ENCODE measurements at regions not wholly inside any gene's neighbourhood (a gene's known extent, or its start where the extent isn't known, plus 50 kb on each side); places are given as distances from the start of the nearest gene placed in this dataset.

DNA sequence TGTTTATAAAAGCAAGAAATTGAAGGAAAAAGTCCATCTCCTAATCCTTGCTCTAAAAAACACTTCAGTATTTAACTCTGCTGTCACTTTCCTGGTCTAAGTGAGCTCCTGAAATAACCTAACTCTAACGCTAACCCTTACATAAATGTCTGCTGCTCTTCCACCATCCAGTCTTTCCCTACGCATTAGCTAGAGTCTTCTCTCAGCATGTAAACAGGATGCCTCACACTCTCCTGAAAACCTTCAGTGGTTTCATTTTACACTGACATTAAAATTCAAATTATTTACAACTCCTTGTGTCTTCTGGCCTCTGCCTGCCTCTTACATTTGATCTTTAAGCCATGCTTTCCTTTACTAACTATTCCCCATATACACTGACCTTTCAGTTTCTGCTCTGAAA lies 697.6 kb upstream of the CXADR start:
- DNase-seq (ENCODE audit: low read depth): no peak

DNA sequence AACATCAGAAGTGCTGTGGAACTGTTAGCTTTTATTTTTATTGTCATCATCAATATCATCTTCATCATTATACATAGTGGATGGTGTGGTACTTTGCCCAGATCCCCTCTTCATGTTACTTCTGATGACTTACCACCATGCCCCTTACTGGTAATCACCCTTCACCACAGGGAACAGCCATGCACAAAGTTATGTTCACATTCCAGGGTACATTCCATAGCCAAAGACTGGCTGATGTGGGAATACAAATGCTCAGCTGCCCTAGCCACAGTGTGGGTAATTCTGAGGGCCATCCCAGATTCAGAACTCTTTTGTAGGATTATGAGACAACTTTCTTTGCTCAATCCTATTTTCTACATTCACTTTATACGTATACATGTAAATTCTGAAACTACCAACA lies 691.3 kb upstream of the CXADR start:
- DNase-seq (ENCODE audit: low read depth): no peak

DNA sequence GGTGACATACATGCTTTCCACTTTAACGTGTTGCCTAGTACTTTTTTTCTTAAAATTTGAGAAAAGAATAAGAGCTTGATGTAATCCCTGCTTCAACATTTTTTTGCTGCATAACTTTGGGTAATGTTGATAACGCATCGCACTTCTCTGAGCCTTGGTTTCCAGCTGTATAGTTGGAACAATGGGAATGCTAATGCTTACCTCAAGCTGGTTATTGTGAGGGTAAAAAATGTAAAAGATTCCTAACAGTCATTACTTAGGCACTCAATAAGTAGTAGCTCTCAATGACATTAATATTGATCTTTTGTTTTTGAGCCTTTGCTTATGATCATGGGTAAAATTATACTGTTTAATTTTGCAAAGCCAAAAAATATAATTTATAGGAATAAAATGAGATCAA lies 683.3 kb upstream of the CXADR start:
- no peak for DNase-seq (ENCODE audit: low read depth)

DNA sequence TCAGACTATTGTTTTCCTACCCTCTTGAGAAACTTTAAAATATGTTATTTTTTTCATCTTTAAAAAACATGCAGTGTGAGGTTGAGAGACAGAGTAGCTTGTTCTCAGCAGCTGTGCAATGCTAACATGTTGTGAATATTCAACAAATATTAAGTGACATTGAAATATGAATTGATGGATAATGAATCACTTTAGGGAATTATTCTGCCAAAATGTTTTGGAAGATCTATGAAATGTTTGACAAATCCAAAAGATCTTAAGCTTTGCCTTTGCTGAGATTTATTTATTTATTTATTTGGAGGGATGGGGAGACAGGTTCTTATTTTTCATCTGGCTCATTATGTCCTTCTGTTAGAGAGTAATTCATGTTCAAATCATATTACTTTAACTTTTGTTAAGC lies 680.1 kb upstream of the CXADR start:
- no peak for DNase-seq (ENCODE audit: low read depth)

DNA sequence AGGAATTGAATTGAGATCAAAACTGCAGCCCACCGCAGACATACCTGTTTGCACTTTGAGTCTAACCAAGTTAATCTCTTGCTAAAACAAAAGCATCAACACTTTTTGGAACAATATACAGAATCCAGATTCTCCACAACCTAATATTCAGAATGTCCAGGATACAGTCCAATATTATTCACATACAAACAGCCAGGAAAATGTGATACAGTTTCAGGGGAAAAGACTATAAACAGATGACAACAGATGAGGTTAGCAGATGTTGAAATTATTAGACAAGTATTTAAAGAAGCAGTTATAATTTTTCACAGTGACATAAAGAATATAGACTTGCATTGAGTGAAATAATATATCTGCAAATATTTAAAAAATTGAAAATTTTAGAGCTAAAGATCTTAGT lies 678.1 kb upstream of the CXADR start:
- peak; percentile 62 for DNase-seq (ENCODE audit: low read depth)

DNA sequence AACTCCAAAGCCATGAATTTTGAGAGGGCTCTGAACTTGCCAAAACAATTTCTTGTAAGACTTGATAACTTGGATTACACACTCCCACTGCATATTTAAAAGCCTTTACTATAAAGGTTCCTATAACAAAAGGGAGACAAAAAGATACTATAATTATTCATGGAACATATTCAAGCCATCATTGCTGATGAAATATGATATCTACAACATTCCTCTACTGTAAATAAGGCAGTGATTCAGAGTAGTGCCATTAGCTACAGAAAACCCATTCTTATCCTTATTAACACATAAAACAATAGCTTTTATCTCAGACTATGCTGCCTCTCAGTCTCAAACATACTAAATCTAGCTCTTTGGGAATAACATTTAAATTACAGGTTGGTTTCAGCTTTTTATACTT lies 675.5 kb upstream of the CXADR start:
- DNase-seq (ENCODE audit: low read depth): no peak

DNA sequence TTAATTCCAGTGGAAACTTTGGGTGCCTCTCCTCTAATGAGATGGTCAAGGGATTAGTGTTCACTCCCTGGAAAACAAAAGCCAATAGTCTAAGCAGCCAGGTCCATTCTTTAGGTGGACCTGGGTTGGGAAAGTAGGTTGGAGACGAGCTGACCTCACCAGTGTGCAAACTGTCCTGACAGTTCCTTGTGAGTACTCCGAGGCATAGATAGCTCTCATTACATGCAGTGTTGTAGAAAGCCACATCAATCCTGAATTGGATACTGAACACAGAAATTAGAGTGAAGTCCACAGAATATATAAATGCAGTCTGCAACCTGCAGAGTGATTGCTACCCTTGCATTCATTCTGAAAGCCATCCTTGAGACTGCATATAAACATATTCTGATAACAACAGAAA lies 675.1 kb upstream of the CXADR start:
- no peak for DNase-seq (ENCODE audit: low read depth)

DNA sequence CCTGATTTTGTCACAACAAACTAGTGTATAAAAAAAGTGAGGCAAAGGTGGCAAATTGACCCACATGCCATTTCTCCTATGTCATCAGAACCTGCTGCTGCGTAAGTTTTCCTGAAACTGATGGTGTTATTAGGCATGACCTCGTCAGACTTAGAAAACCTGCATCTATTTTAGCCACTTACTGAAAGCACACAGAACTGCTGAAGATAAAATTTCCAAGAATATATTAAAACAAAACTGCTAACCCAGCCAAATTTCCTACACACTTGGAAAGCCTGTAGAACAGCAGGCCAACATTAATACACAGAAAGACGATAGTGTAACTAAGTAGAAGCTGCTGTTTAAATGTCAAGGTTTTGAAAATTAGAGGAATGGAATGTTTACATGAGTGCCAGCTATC lies 674.5 kb upstream of the CXADR start:
- DNase-seq (ENCODE audit: low read depth): peak; percentile 92

DNA sequence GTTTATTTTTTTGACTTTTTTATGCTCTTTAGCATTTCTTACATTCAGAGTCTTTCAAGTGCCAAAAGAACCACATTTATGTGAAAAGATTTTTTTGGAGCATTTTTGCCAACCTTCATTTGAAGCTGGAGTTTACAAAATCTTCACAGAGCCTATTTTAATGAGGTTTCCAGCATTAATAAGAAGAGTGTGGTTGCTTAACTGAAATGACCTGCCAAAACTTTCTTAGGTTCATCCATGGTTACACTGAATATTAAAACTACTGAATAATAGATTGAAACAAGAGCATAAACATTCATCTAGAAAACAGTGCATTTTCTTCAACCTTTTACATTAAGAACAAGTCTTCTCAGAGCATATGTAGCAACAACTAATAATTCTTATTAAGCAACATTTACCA lies 672.3 kb upstream of the CXADR start:
- no peak for DNase-seq (ENCODE audit: low read depth)

DNA sequence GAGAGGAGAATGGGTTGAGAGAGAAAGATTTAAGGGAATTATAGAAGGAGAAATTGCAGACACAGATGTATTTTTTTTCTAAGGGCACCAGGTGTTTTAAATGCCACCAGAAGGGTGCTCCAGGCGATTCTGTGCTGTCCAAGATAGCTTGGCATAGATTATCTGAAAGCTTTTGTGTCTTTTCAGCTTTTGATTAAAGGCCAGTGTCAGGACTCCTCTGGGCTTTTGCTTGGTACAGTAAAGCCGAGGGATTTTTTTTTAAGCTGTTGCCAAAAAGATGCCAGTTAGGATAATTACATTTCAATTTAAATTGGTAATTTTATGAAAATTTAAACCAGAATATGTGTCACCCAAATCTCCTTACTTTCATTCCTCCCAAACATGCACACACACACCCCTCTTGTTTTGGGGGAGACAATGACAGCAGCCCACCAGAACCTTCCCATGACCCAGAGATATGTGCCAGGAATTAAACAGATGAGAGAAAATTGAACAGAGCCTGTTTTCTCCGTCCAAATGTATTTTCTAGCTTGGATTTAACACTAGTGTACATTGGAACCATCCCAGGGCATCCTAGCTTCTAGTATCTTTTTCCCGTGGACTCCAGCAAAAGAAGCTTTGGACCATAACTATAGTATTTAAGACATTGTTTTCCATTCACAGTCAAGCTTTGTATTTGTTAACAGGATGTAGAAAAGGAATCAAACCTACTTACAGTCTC lies 670.7 kb upstream of the CXADR start:
- no peak for DNase-seq (ENCODE audit: low read depth)

DNA sequence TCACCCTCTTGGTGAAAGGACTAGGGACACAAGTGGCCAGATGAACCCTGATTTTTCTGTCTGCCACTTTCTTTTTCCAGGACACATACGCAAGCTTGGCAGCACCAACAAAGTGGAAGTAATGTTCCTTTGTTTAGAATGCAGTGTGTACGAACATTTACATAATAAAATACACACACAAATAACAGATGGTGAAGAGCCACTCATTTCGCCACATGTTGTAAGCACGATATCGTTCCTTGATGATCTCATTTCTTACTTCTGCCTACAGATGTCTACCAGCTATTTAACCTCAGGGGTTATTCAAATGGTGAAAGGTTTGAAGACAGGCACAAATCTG lies 670.2 kb upstream of the CXADR start:
- no peak for DNase-seq (ENCODE audit: low read depth)

DNA sequence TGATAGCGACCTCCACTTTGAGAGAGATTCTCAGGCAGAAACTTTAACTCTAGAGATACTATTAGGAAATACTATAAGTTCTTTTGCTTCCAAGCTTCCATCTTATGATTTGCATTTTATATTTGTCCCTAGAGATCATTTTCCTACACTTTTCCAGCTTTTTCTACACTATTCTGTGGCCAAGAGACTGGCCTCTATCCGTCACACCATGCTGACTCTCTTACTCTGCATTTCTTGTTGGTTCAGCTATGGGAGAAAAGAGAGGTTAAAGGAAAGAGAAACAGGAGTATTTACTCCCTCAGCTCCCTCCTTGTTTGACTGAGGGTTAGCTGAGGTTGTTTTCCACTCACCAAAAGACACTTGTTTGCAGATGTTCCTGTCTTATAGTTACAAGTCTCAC lies 665.6 kb upstream of the CXADR start:
- no peak for DNase-seq (ENCODE audit: low read depth)

DNA sequence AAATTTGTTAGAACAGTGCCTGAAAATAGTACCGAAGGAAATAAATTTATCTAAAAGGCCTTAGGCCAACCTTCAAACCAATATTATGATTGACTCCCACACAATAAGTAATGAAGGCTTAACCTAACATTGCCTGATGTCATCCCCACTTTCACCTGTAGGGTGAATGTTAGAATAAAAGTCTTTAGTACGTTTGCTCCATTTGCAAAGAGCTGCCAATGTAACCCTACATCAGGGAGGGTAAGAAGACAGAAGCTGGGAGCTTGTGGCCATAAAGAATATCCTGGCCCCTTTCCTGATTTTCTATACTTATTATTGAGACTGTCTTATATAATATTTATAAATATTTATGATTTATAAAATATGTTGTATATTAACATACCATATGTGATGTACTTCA lies 661.8 kb upstream of the CXADR start:
- DNase-seq (ENCODE audit: low read depth): no peak

DNA sequence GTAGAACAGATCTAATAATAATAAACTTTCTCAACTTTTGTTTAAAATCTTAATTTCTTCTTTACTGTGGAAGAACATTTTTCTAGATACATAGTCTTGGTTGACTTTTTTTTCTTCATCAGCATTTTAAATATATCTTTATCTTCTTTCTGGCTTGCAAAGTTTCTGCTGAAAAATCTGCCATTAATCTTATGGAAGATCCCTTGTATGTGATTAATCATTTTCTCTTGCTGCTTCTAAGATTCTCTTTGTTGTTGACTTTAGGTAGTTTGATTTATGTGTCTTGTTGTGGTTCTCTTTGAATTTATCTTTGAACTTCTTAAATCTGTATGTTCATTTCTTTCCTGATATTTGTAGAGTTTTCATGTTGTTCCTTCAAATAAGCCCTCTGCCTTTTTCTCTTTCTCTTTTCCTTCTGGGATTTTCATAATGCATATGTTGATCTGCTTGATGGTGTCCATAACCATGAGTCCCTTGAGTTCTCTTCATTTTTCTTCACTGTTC lies 657.6 kb upstream of the CXADR start:
- no peak for DNase-seq (ENCODE audit: low read depth)

DNA sequence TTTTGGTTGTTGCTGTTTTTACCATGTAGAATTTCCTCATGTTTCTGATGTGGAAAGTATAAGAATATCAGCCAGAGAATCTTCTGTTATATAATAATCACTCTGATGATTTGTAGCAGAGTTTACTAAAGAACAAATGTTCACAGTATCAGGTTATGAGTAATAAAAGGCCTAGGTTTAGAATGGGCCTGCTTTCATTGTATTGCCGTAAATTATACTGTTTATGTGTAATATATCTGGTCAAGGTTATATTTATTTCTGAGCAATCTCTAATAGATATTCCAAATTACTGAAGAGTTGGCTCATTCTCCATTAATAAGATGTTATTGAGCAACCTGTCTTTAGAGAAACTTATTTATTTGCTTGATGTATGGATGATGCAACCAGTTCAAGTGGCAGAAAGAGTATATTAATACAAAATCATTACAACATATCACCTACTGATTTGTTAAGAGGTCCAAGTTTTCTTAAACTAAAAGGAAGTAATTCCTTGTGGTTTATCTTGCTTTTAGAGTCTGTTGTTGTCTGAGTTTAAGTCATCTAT lies 649.4 kb upstream of the CXADR start:
- DNase-seq (ENCODE audit: low read depth): no peak

DNA sequence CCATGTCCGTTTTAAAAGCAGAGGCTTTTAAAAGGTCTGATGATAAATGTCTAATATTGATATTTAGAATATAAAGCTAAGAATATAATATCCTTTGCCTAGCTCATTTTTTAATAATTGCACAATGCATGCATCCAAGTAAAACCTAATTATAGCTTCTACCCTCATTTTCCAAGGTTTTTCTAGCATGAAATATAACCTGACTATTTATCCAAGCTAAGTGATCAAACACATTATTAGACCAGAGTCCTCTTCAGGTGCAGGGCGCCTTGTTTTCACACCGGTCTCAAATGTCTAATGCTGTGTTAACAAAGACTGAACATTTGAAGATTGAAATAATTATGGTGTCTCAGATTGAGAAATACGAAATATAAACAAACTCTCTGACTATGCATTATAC lies 648.9 kb upstream of the CXADR start:
- no peak for DNase-seq (ENCODE audit: low read depth)

DNA sequence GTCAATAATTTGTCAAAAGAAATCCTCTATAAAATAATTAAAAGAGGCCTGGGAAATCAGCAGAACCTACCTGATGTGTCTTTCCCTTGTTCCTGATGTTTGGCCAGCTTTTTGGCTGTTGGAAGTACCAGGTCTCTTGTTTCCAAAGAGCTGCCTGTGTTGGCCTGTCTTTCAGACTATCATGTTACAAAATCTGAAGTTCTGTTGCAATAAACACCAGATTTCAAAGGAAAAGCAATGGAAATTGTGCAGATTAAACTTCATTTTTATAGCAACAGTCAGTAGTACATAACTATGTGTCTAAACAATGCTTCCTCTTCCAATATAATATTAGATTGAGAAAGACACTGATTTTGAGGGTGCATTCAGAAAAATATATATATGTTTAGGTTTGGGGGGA lies 647.2 kb upstream of the CXADR start:
- no peak for DNase-seq (ENCODE audit: low read depth)

DNA sequence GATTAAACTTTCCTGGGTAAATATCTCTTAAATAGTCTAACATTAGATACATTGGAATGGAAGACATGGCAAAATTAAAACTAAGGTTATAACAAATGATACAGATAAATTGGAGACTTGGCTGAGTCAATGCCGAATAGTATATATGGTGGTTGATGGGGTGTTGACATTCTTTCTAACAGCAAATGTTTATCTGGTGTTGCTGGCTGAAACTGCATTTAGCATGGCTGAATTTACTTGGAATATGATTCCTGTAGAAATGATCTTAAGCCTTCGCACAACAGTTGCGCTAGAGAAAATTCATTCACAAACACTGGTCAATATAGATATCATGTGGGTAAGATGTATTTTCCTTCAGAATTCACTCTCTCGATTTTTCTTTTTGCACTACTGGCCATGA lies 646.0 kb upstream of the CXADR start:
- no peak for DNase-seq (ENCODE audit: low read depth)

DNA sequence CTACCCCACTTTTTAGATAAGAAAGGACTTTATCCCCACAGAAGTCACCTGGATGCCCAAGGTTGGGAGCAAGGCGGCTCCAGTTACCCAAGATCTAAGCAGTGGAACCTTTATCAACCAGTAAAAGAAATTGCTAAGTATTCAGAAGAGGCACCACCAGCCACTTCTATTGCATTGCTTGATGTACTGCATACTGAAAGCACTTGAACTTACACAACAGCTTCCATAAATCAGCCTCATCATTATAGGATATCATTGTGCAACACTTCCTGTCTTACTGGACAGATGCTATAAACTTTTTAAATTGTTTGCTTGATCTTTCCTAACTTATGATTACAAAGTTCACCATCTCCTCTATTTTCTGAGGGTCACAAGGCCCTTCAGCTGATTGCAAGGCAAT lies 642.7 kb upstream of the CXADR start:
- DNase-seq (ENCODE audit: low read depth): no peak

DNA sequence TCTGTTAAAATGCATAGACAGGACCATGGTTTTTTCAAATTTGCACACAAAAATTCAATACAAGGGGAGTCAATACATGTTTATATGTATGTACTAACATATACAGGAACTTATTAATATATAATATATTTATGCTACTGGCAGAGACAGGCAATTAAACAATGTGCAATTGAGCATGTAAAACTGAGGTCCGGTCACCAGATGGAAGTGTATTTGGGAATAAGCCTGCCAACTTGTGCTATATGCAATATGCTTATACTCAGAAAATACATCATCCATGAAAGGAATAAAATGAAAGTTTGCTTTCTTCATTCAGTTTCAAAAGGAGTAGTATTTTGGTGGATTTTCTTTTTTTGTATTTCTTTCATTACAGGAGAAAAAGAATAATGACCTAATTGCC lies 640.2 kb upstream of the CXADR start:
- DNase-seq (ENCODE audit: low read depth): no peak

DNA sequence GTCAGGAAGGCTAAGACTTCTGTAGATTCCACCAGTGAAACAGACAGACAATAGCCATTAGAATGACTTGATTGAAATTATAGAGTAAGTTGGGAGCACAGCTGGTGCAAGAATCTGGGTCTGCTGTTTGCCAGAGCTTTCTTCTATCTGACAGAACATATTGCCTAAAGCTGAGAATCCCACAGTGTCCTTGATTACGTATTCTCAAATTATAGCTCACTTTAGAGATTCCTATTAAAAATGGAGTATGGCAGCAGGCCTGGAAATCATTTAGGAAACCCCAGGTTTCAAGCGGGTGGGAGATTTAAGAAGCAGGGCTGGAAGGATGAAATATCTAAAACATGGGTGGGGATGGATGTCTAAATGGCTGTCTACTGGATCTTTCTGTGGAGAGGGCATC lies 639.7 kb upstream of the CXADR start:
- no peak for DNase-seq (ENCODE audit: low read depth)

DNA sequence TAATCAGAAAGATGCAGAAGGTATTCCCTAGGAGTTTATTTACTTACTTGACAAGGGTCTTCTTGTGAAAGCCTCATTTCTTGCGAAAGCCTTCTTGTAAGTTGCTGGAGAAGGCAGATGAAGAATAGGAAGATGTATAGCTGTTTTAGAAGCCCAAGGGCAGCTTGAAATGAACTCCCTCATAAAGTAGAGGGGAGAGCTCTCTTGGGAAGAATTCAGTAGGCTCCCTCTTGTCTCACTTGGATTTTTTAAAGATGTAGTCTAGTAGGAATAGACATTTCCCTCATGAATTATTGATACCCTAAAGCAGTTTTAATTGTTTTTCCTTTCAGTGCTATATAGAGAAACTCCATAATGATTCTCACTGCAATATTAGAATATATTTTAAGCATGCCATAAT lies 639.2 kb upstream of the CXADR start:
- no peak for DNase-seq (ENCODE audit: low read depth)

DNA sequence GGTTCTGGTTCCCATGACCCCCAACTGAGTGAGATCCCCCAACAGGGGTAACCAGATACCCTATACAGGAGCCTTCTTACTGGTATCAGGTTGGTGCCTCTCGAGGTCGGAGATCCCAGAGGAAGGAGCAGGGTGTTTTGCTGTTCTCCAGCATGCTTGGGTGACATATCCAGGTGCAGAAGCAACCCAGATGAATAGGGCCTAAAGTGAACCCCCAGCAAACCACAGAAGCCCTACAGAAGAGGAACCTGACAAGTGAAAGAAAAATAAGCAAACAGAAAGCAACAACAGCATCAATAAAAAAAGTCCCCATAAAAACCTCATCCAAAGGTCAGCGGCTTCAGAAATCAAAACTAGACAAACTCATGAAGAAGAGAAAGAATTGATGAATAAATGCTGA lies 633.4 kb upstream of the CXADR start:
- DNase-seq (ENCODE audit: low read depth): no peak

DNA sequence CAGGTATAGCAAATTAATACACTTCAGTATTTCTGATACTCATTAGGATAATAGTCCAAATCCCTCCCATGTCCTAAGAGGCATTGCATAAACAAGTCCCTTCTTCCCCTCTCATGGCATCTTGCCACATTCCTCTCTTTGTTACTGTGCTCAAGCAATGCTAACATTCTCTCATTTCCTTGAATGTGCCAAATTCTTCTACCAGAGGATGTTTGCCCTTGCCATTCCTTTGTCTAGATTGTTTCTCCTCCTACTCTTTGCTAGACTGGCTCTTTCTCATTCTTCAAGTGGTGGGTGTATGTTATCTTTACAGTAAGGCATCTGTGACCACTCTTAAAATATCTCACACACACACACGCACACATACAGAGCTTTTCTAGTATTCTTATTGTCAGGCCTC lies 621.0 kb upstream of the CXADR start:
- no peak for DNase-seq (ENCODE audit: low read depth)

All from forelimb muscle (tissue), 1 donor.